ENCODE measurements at regions not wholly inside any gene's neighbourhood (a gene's known extent, or its start where the extent isn't known, plus 50 kb on each side); places are given as distances from the start of the nearest gene placed in this dataset.

DNA sequence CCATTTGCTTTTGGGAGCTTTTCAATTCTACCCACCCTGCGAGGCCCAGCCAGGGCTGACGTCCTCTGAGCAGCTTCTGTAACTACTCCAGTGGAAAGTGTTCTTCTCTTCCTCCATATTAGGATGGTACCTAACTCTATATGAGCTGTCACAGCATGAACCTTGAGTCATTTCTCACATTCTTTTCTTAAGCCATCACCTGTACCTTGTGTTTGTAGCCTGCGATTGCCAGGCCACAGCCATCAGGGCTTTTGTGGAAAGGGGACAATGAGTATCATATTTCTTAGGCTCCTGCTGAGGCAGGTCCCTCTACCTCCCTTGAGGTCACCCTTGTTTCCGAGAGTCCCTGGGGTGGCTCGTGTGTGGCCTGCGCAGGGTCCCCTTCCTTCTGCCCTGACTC is 144.5 kb upstream of the DLX2 start:
- Mint-ChIP-seq H3K27me3 (no peaks in the 10 kb centered on the region), H3K36me3 (ENCODE audit: low read depth) (no peaks in the 10 kb centered on the region), H3K4me1 (ENCODE audit: low read depth) (peaks cover 33% of the 10 kb centered on the region), H3K9me3 (peaks cover 4% of the 10 kb centered on the region), H3K27ac (no peak overlapping the region), H3K4me3 (no peak overlapping the region)
- CTCF ChIA-PET = interaction anchor here (1.6 kb wide), 1 partner anchor 215 kb away, joined by 3 read pairs; no protein-coding TSS in a partner anchor
- TF ChIP-seq, protein P1, sequence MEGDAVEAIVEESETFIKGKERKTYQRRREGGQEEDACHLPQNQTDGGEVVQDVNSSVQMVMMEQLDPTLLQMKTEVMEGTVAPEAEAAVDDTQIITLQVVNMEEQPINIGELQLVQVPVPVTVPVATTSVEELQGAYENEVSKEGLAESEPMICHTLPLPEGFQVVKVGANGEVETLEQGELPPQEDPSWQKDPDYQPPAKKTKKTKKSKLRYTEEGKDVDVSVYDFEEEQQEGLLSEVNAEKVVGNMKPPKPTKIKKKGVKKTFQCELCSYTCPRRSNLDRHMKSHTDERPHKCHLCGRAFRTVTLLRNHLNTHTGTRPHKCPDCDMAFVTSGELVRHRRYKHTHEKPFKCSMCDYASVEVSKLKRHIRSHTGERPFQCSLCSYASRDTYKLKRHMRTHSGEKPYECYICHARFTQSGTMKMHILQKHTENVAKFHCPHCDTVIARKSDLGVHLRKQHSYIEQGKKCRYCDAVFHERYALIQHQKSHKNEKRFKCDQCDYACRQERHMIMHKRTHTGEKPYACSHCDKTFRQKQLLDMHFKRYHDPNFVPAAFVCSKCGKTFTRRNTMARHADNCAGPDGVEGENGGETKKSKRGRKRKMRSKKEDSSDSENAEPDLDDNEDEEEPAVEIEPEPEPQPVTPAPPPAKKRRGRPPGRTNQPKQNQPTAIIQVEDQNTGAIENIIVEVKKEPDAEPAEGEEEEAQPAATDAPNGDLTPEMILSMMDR (IDR thresholded peaks at IDR 0.05) = no peak
- DNase-seq = no peak
- intact Hi-C loops (cut with micrococcal nuclease) = no loop called here
- no peak for ATAC-seq
- POLR2A ChIA-PET = interaction anchor here (1.2 kb wide), 1 partner anchor 161 kb away, joined by 3 read pairs; no protein-coding TSS in a partner anchor

DNA sequence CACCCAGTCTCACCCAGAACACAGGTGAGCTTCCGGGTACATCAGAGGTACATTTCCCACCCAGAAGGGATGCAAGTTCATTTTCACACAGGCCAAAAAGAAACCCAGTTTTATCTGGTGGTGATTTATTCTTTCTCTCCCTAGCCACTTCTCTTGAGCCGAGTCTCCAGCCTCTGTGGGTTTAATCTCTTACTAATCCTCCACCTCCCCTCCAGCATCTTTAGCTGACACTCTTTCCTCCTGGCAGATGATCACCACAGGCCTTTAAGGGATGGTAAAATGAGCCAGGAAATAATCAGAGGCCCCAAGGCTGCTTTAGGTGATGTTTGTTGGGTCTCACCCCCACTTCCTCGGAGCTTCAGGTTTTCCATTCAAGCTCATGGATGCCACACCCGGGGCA is 145.7 kb upstream of the DLX2 start:
- peaks cover 4% of the 10 kb centered on the region for H3K9me3 Mint-ChIP-seq
- no peak overlapping the region for H3K27ac Mint-ChIP-seq
- CTCF ChIA-PET = no interaction called here
- DNase-seq (no peak), ATAC-seq (no peak)
- H3K4me1 Mint-ChIP-seq (ENCODE audit: low read depth) = peaks cover 35% of the 10 kb centered on the region
- no peaks in the 10 kb centered on the region for H3K27me3 Mint-ChIP-seq
- intact Hi-C loops (cut with micrococcal nuclease) = no loop called here
- TF ChIP-seq, protein P1 (IDR thresholded peaks at IDR 0.05) = no peak
- H3K36me3 Mint-ChIP-seq (ENCODE audit: low read depth) = no peaks in the 10 kb centered on the region
- H3K4me3 Mint-ChIP-seq = no peak overlapping the region
- POLR2A ChIA-PET = interaction anchor here (1.2 kb wide), 1 partner anchor 160 kb away, joined by 3 read pairs; no protein-coding TSS in a partner anchor

DNA sequence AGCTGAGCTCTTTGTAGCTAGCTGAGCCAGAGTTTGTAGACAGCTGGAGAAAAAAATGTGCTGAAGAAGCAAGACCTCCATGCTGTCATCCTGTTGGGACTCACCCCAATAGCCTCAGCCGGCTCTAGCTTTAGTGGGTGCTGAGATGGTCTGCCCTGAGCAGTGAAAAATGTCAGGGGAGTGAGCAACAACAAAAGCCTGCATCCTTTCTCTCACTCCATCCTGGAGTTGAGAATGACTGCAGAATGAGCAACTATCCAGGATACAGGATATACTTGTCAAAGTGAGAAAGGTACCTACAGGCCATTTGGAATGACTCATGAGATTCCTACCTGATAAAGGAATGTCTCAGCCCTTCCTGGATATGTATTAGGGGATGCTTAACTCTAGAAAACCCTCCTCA is 146.1 kb upstream of the DLX2 start:
- Mint-ChIP-seq H3K9me3 (peaks cover 4% of the 10 kb centered on the region), H3K4me3 (no peak overlapping the region), H3K4me1 (ENCODE audit: low read depth) (peaks cover 39% of the 10 kb centered on the region), H3K27ac (no peak overlapping the region), H3K27me3 (no peaks in the 10 kb centered on the region), H3K36me3 (ENCODE audit: low read depth) (no peaks in the 10 kb centered on the region)
- ATAC-seq (no peak), DNase-seq (no peak)
- intact Hi-C loops (cut with micrococcal nuclease) = no loop called here
- ChIA-PET CTCF (interaction anchor here (1.1 kb wide), 1 partner anchor 213 kb away, joined by 3 read pairs; no protein-coding TSS in a partner anchor), POLR2A (no interaction called here)
- TF ChIP-seq, protein P1 (IDR thresholded peaks at IDR 0.05) = no peak

DNA sequence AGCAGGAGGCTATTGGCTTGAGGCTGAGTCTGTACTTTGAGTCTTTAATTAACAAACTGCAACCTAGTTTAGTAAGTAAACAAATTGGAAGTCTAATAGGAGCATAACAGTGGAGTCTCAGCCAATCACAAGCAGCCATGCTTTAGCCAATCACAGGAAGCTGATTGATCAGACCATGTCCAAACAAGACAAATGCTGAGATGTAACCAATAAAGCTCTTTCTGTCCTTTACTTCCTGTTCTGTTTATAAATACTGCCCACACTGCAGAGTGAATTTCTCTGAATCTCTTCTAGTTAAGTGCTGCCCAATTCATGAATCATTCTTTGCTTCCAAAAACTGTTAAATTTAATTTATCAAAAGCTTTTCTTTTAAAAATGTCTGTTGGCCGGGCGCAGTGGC is 146.6 kb upstream of the DLX2 start:
- Mint-ChIP-seq H3K4me1 (ENCODE audit: low read depth) (peaks cover 44% of the 10 kb centered on the region), H3K9me3 (peaks cover 4% of the 10 kb centered on the region), H3K36me3 (ENCODE audit: low read depth) (no peaks in the 10 kb centered on the region), H3K27me3 (no peaks in the 10 kb centered on the region), H3K27ac (no peak overlapping the region), H3K4me3 (no peak overlapping the region)
- TF ChIP-seq, protein P1 (IDR thresholded peaks at IDR 0.05) = no peak
- CTCF ChIA-PET = interaction anchor here (1.1 kb wide), 1 partner anchor 212 kb away, joined by 3 read pairs; no protein-coding TSS in a partner anchor
- DNase-seq = no peak
- ATAC-seq = no peak
- POLR2A ChIA-PET = no interaction called here
- intact Hi-C loops (cut with micrococcal nuclease) = no loop called here

DNA sequence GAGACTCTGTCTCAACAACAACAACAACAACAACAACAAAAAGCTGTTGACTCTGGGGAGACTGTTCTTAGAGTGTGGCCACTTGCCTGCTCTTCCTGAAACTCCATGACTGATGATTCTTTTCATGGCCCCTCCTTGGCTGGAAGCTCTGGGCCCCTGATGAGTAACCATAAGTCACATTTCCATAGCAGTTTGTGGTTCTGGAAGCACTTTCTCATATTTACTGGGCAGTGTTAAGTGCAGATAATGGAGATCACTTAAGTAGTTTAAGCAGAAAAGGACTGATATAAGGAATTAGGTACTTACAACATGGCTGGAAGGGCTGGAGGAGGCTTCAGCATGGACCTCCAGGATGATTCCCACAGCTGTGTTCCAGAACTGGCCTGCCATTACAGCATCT is 147.3 kb upstream of the DLX2 start:
- Mint-ChIP-seq H3K36me3 (ENCODE audit: low read depth) (no peaks in the 10 kb centered on the region), H3K27ac (no peak overlapping the region), H3K4me3 (no peak overlapping the region), H3K27me3 (no peaks in the 10 kb centered on the region), H3K9me3 (peaks cover 4% of the 10 kb centered on the region), H3K4me1 (ENCODE audit: low read depth) (peaks cover 47% of the 10 kb centered on the region)
- ATAC-seq = no peak
- no peak for DNase-seq
- intact Hi-C loops (cut with micrococcal nuclease) = loop anchor here (10.0 kb wide), 1 partner anchor 215 kb away; no protein-coding TSS in a partner anchor
- ChIA-PET POLR2A (no interaction called here), CTCF (interaction anchor here (0.6 to 1.1 kb wide), 2 partner anchors 16 to 211 kb away, joined by 3 read pairs; no protein-coding TSS in a partner anchor)
- TF ChIP-seq, protein P1 (IDR thresholded peaks at IDR 0.05) = no peak
